ENCODE measurements at regions not wholly inside any gene's neighbourhood (a gene's known extent, or its start where the extent isn't known, plus 50 kb on each side); places are given as distances from the start of the nearest gene placed in this dataset.

- DNase-seq (no peak), ATAC-seq (no peak)
- Histone ChIP-seq H3K4me1 (no peaks in the 10 kb centered on the region), H3K27ac (no peak overlapping the region), H3K27me3 (ENCODE audit: low read depth) (no peaks in the 10 kb centered on the region), H3K4me3 (no peak overlapping the region), H3K36me3 (no peaks in the 10 kb centered on the region), H3K9me3 (no peaks in the 10 kb centered on the region)
- TF ChIP-seq CTCF (IDR thresholded peaks at IDR 0.05) = no peak
- intact Hi-C loops (cut with DNase I) = no loop called here
Measured at GRCh38 chr7:12751764-12752163, 64.3 kb downstream of the ARL4A start.

GRCh38 chr7:12754179-12754578, 66.7 kb downstream of the ARL4A start:
- Histone ChIP-seq H3K36me3 (no peaks in the 10 kb centered on the region), H3K4me1 (no peaks in the 10 kb centered on the region), H3K27me3 (ENCODE audit: low read depth) (no peaks in the 10 kb centered on the region), H3K9me3 (no peaks in the 10 kb centered on the region), H3K27ac (no peak overlapping the region), H3K4me3 (no peak overlapping the region)
- intact Hi-C loops (cut with DNase I) = no loop called here
- ATAC-seq = no peak
- no peak for TF ChIP-seq CTCF (IDR thresholded peaks at IDR 0.05)
- DNase-seq = no peak

GRCh38 chr7:12756821-12757220, 69.4 kb downstream of the ARL4A start:
- TF ChIP-seq CTCF (IDR thresholded peaks at IDR 0.05) = no peak
- intact Hi-C loops (cut with DNase I) = no loop called here
- Histone ChIP-seq H3K27me3 (ENCODE audit: low read depth) (no peaks in the 10 kb centered on the region), H3K36me3 (no peaks in the 10 kb centered on the region), H3K9me3 (no peaks in the 10 kb centered on the region), H3K4me1 (no peaks in the 10 kb centered on the region), H3K27ac (no peak overlapping the region), H3K4me3 (no peak overlapping the region)
- ATAC-seq = peak in 1 of 2 donors; percentile 40
- no peak for DNase-seq

- Histone ChIP-seq H3K27ac (no peak overlapping the region), H3K4me3 (no peak overlapping the region), H3K27me3 (ENCODE audit: low read depth) (no peaks in the 10 kb centered on the region), H3K36me3 (no peaks in the 10 kb centered on the region), H3K4me1 (no peaks in the 10 kb centered on the region), H3K9me3 (no peaks in the 10 kb centered on the region)
- ATAC-seq (no peak), DNase-seq (no peak)
- intact Hi-C loops (cut with DNase I) = no loop called here
- TF ChIP-seq CTCF (IDR thresholded peaks at IDR 0.05) = no peak
Measured at GRCh38 chr7:12757443-12757842, 70.0 kb downstream of the ARL4A start.

GRCh38 chr7:12759151-12759550, 71.7 kb downstream of the ARL4A start:
- H3K36me3 ChIP-seq = no peaks in the 10 kb centered on the region
- no peak for ATAC-seq
- TF ChIP-seq CTCF (IDR thresholded peaks at IDR 0.05) = no peak

GRCh38 chr7:12761111-12761510, 73.7 kb downstream of the ARL4A start:
- no peak for TF ChIP-seq CTCF (IDR thresholded peaks at IDR 0.05)
- intact Hi-C loops (cut with DNase I) = no loop called here
- Histone ChIP-seq H3K9me3 (no peaks in the 10 kb centered on the region), H3K4me3 (no peak overlapping the region), H3K27me3 (ENCODE audit: low read depth) (no peaks in the 10 kb centered on the region), H3K27ac (no peak overlapping the region), H3K36me3 (no peaks in the 10 kb centered on the region), H3K4me1 (no peaks in the 10 kb centered on the region)
- DNase-seq (no peak), ATAC-seq (no peak)

More at GRCh38 chr7:12759151-12759550, 71.7 kb downstream of the ARL4A start:
- no peak overlapping the region for H3K4me3 ChIP-seq
- H3K27ac ChIP-seq = no peak overlapping the region
- intact Hi-C loops (cut with DNase I) = no loop called here
- no peak for DNase-seq
- H3K4me1 ChIP-seq = no peaks in the 10 kb centered on the region
- no peaks in the 10 kb centered on the region for H3K9me3 ChIP-seq
- H3K27me3 ChIP-seq (ENCODE audit: low read depth) = no peaks in the 10 kb centered on the region

Measured in lower lobe of right lung (tissue), 2 donors.